ENCODE measurements at regions not wholly inside any gene's neighbourhood (a gene's known extent, or its start where the extent isn't known, plus 50 kb on each side); places are given as distances from the start of the nearest gene placed in this dataset.

DNA sequence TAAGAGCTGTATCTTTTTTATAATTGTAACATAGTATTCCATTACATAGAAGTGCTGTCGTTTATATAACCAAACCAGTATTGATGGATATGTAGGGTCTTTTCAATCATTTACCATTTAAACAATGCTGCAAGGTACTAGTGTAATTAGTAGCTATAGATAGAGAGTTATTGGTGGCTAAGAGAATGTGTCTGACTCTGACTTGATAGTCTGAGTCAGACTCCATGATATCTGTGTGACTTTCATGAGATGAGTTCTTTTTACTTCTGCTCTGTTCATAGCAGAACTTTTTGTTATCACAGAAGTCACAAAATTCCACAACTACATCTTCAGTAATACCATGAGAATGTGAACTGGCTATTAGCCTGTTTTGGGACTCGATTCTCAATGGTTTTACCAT is 150.6 kb downstream of the FHIP1A start:
- CTCF ChIA-PET = no interaction called here

DNA sequence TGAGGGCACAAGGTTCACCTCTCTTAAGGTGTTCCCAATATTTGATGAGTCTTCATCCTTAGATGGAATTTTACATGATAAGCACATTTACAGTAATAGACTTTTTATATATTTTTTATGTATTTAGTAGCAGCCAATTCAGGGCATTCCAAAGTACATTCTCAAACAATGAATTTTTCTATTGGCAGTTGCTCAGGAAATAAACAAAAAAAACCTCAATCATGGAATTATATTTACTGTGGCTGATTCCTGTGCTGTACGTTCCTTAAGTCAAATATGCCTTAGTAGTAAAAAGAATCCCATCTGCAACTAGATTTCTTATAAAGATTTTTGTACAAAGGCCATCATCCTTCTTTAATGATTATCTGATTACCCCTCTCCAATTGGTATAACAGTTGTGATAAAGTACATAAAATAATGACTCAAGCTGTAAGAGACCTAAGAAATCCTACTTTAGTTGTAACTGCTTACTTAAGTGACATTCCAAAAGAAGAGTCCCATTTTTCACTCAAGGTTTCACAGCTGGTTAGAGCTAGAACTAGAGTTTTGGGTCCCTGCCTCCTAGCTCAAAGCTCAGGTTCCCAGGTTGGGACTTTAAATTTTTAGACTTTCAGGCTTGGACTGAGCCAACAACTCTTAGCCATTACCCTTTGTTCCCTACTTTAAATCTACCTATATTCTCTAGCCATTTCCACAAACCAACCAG is 152.7 kb downstream of the FHIP1A start:
- no peak for ATAC-seq

More for the DNA sequence above, 150.6 kb downstream of the FHIP1A start:
- peaks cover 2 to 16% (median 6%) of the 10 kb centered on the region in 7 donors for H3K4me1 Mint-ChIP-seq
- POLR2A ChIA-PET = no interaction called here
- ATAC-seq = no peak
- Histone ChIP-seq H3K27ac (ENCODE audit: low read depth, low read length) (no peak overlapping the region), H3K9me3 (ENCODE audit: control insufficient read depth in 2 of 3, low read length in 3 of 3) (no peaks in the 10 kb centered on the region), H3K4me3 (ENCODE audit: low read length) (no peak overlapping the region), H3K27me3 (ENCODE audit: control insufficient read depth in 2 of 2, insufficient read depth in 2 of 2, low read length in 2 of 2) (no peaks in the 10 kb centered on the region), H3K36me3 (ENCODE audit: control insufficient read depth in 2 of 3, insufficient read depth in 3 of 3, low read length in 3 of 3) (no peaks in the 10 kb centered on the region), H3K4me1 (ENCODE audit: control insufficient read depth in 2 of 2, insufficient read depth in 2 of 2, low read length in 2 of 2) (peaks cover 0 to 4% of the 10 kb centered on the region in 2 donors)
- intact Hi-C loops (cut with micrococcal nuclease) = no loop called here
- H3K27ac Mint-ChIP-seq = no peak overlapping the region
- no peaks in the 10 kb centered on the region for H3K36me3 Mint-ChIP-seq
- H3K4me3 Mint-ChIP-seq = no peak overlapping the region
- DNase-seq = no peak
- H3K9me3 Mint-ChIP-seq = peaks cover 0 to 1% (median 0%) of the 10 kb centered on the region in 11 donors
- H3K27me3 Mint-ChIP-seq = peaks cover 23 to 29% (median 26%) of the 10 kb centered on the region in 5 donors

DNA sequence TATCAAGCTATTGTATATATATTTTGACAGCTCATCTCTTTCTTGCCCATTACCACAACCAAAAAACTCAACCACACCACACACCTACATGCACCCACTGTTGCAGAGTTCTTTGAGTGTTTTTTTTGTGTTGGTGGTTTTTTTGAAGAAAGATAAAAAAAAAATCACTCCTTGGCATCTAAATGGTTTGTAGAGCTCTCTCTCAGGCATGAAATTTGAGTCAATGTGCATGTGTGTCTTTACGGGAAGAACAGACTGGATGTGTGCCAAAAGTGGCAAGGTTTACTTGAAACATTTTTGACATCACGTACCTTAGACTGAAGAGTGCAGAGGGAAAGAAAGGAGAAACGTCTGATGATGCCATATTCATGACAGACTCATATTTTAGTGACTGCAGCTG is 154.2 kb downstream of the FHIP1A start:
- Mint-ChIP-seq H3K4me3 (peak overlapping the region in 1 of 10 donors; percentile 8), H3K4me1 (peaks cover 2 to 16% (median 6%) of the 10 kb centered on the region in 7 donors), H3K9me3 (peaks cover 0 to 1% (median 0%) of the 10 kb centered on the region in 11 donors), H3K27me3 (peaks cover 5 to 32% (median 29%) of the 10 kb centered on the region in 5 donors), H3K36me3 (peaks cover 0 to 3% (median 0%) of the 10 kb centered on the region in 5 donors), H3K27ac (no peak overlapping the region)
- Histone ChIP-seq H3K4me3 (ENCODE audit: low read length) (no peak overlapping the region), H3K36me3 (ENCODE audit: control insufficient read depth in 2 of 3, insufficient read depth in 3 of 3, low read length in 3 of 3) (no peaks in the 10 kb centered on the region), H3K9me3 (ENCODE audit: control insufficient read depth in 2 of 3, low read length in 3 of 3) (no peaks in the 10 kb centered on the region), H3K27ac (ENCODE audit: low read depth, low read length) (no peak overlapping the region), H3K27me3 (ENCODE audit: control insufficient read depth in 2 of 2, insufficient read depth in 2 of 2, low read length in 2 of 2) (no peaks in the 10 kb centered on the region), H3K4me1 (ENCODE audit: control insufficient read depth in 2 of 2, insufficient read depth in 2 of 2, low read length in 2 of 2) (peaks cover 0 to 4% of the 10 kb centered on the region in 2 donors)
- POLR2A ChIA-PET = no interaction called here
- CTCF ChIA-PET = interaction anchor here (1.0 kb wide), 1 partner anchor 928 kb away, joined by 3 read pairs; no protein-coding TSS in a partner anchor
- intact Hi-C loops (cut with micrococcal nuclease) = no loop called here
- DNase-seq (peak in 6 of 9 donors; percentile 12 to 43 (median 29)), ATAC-seq (no peak)

More for the DNA sequence above, 152.7 kb downstream of the FHIP1A start:
- Histone ChIP-seq H3K27me3 (ENCODE audit: control insufficient read depth in 2 of 2, insufficient read depth in 2 of 2, low read length in 2 of 2) (no peaks in the 10 kb centered on the region), H3K27ac (ENCODE audit: low read depth, low read length) (no peak overlapping the region), H3K9me3 (ENCODE audit: control insufficient read depth in 2 of 3, low read length in 3 of 3) (no peaks in the 10 kb centered on the region), H3K4me3 (ENCODE audit: low read length) (no peak overlapping the region), H3K4me1 (ENCODE audit: control insufficient read depth in 2 of 2, insufficient read depth in 2 of 2, low read length in 2 of 2) (peaks cover 0 to 4% of the 10 kb centered on the region in 2 donors), H3K36me3 (ENCODE audit: control insufficient read depth in 2 of 3, insufficient read depth in 3 of 3, low read length in 3 of 3) (no peaks in the 10 kb centered on the region)
- Mint-ChIP-seq H3K36me3 (no peaks in the 10 kb centered on the region), H3K27me3 (peaks cover 15 to 33% (median 19%) of the 10 kb centered on the region in 5 donors), H3K4me1 (peaks cover 2 to 16% (median 6%) of the 10 kb centered on the region in 7 donors), H3K4me3 (no peak overlapping the region), H3K9me3 (peaks cover 0 to 1% (median 0%) of the 10 kb centered on the region in 11 donors), H3K27ac (no peak overlapping the region)
- no peak for DNase-seq
- ChIA-PET POLR2A (no interaction called here), CTCF (no interaction called here)
- intact Hi-C loops (cut with micrococcal nuclease) = no loop called here

DNA sequence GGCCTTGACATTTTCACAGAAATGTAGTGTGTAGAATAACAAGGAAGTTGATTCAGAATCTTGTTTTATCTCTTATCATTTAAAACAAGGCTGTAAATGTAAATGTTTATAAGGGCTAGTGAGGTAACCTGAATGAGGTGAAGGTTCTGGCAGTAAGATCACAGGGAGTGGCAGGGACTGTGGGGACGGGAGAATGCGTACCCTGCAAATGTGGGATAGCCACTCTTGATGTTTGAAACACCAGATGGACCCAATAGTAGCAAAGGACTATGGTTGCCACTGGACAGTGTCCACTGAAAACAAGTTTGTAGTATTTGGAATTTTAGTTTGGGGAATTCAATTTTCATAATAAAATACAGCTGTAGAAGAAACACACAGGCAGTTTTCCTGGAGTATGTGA is 155.3 kb downstream of the FHIP1A start:
- H3K36me3 Mint-ChIP-seq = peaks cover 0 to 5% (median 3%) of the 10 kb centered on the region in 5 donors
- peaks cover 5 to 38% (median 29%) of the 10 kb centered on the region in 5 donors for H3K27me3 Mint-ChIP-seq
- H3K4me3 Mint-ChIP-seq = no peak overlapping the region
- POLR2A ChIA-PET = interaction anchor here (0.6 kb wide), 1 partner anchor 142 kb away, joined by 4 read pairs; no protein-coding TSS in a partner anchor
- Histone ChIP-seq H3K27me3 (ENCODE audit: control insufficient read depth in 2 of 2, insufficient read depth in 2 of 2, low read length in 2 of 2) (no peaks in the 10 kb centered on the region), H3K27ac (ENCODE audit: low read depth, low read length) (no peak overlapping the region), H3K4me3 (ENCODE audit: low read length) (no peak overlapping the region), H3K9me3 (ENCODE audit: control insufficient read depth in 2 of 3, low read length in 3 of 3) (no peaks in the 10 kb centered on the region), H3K4me1 (ENCODE audit: control insufficient read depth in 2 of 2, insufficient read depth in 2 of 2, low read length in 2 of 2) (peaks cover 0 to 4% of the 10 kb centered on the region in 2 donors), H3K36me3 (ENCODE audit: control insufficient read depth in 2 of 3, insufficient read depth in 3 of 3, low read length in 3 of 3) (no peaks in the 10 kb centered on the region)
- intact Hi-C loops (cut with micrococcal nuclease) = no loop called here
- peaks cover 0 to 6% (median 0%) of the 10 kb centered on the region in 11 donors for H3K9me3 Mint-ChIP-seq
- H3K27ac Mint-ChIP-seq = no peak overlapping the region
- no peak for ATAC-seq
- CTCF ChIA-PET = no interaction called here
- peaks cover 2 to 16% (median 6%) of the 10 kb centered on the region in 7 donors for H3K4me1 Mint-ChIP-seq
- DNase-seq = no peak

DNA sequence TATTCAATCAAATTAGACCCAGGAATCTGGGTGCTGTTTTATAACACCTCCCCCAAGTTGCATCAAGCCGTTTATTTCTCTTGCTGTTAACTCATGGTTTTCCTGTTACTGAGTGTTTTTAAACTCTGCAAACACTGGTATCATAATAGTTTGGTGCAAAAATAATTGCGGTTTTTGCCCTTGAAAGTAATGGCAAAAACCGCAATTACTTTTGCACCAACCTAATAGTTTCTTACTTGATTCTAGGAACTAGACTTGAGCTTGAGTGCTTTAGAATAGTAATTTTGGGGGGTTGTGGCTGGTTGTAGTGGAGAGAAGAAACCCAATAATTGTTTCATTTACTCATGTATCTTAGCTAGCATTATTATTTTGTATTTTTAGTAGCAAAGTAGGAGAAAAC is 156.6 kb downstream of the FHIP1A start:
- ChIA-PET POLR2A (no interaction called here), CTCF (no interaction called here)
- peaks cover 12 to 40% (median 29%) of the 10 kb centered on the region in 5 donors for H3K27me3 Mint-ChIP-seq
- H3K27me3 ChIP-seq (ENCODE audit: control insufficient read depth in 2 of 2, insufficient read depth in 2 of 2, low read length in 2 of 2) = no peaks in the 10 kb centered on the region
- ATAC-seq (no peak), DNase-seq (no peak)
- no peak overlapping the region for H3K27ac ChIP-seq (ENCODE audit: low read depth, low read length)
- H3K9me3 ChIP-seq (ENCODE audit: control insufficient read depth in 2 of 3, low read length in 3 of 3) = no peaks in the 10 kb centered on the region
- peaks cover 0 to 5% (median 3%) of the 10 kb centered on the region in 5 donors for H3K36me3 Mint-ChIP-seq
- H3K4me3 Mint-ChIP-seq = no peak overlapping the region
- H3K4me1 ChIP-seq (ENCODE audit: control insufficient read depth in 2 of 2, insufficient read depth in 2 of 2, low read length in 2 of 2) = peaks cover 0 to 4% of the 10 kb centered on the region in 2 donors
- no peak overlapping the region for H3K27ac Mint-ChIP-seq
- H3K9me3 Mint-ChIP-seq = peaks cover 0 to 6% (median 0%) of the 10 kb centered on the region in 11 donors
- H3K36me3 ChIP-seq (ENCODE audit: control insufficient read depth in 2 of 3, insufficient read depth in 3 of 3, low read length in 3 of 3) = no peaks in the 10 kb centered on the region
- peaks cover 2 to 16% (median 6%) of the 10 kb centered on the region in 7 donors for H3K4me1 Mint-ChIP-seq
- no peak overlapping the region for H3K4me3 ChIP-seq (ENCODE audit: low read length)
- intact Hi-C loops (cut with micrococcal nuclease) = no loop called here

DNA sequence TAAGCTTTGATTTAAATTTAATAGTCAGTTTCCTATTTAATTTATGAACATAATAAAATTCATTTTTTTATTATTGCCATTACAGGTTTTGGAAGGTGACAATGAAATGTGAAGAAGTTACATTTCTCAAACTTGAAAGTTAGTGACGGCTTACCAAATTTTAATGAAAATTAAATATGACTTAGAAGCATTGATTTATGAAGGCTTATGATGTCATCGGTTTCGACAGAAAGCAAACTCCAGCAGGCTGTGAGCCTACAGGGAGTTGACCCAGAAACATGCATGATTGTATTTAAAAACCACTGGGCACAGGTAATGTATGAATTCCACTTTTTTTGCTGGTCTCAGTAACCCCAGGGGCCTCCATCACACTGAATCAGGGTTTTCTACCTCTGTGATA is 157.1 kb downstream of the FHIP1A start:
- Mint-ChIP-seq H3K27ac (no peak overlapping the region), H3K4me3 (no peak overlapping the region), H3K27me3 (peaks cover 11 to 41% (median 27%) of the 10 kb centered on the region in 5 donors), H3K9me3 (peaks cover 0 to 6% (median 0%) of the 10 kb centered on the region in 11 donors), H3K4me1 (peaks cover 2 to 16% (median 6%) of the 10 kb centered on the region in 7 donors), H3K36me3 (peaks cover 0 to 5% (median 3%) of the 10 kb centered on the region in 5 donors)
- DNase-seq (no peak), ATAC-seq (no peak)
- no peaks in the 10 kb centered on the region for H3K9me3 ChIP-seq (ENCODE audit: control insufficient read depth in 2 of 3, low read length in 3 of 3)
- ChIA-PET POLR2A (no interaction called here), CTCF (no interaction called here)
- H3K4me1 ChIP-seq (ENCODE audit: control insufficient read depth in 2 of 2, insufficient read depth in 2 of 2, low read length in 2 of 2) = peaks cover 0 to 4% of the 10 kb centered on the region in 2 donors
- H3K27me3 ChIP-seq (ENCODE audit: control insufficient read depth in 2 of 2, insufficient read depth in 2 of 2, low read length in 2 of 2) = no peaks in the 10 kb centered on the region
- H3K27ac ChIP-seq (ENCODE audit: low read depth, low read length) = no peak overlapping the region
- H3K4me3 ChIP-seq (ENCODE audit: low read length) = no peak overlapping the region
- intact Hi-C loops (cut with micrococcal nuclease) = no loop called here
- no peaks in the 10 kb centered on the region for H3K36me3 ChIP-seq (ENCODE audit: control insufficient read depth in 2 of 3, insufficient read depth in 3 of 3, low read length in 3 of 3)

All from naive thymus-derived CD4-positive, alpha-beta T cell (primary cell).